Glutamatergic neuron (in vitro differentiated cells): ENCODE measurements at regions not wholly inside any gene's neighbourhood (a gene's known extent, or its start where the extent isn't known, plus 50 kb on each side); places are given as distances from the start of the nearest gene placed in this dataset.

ENCODE experiments used
- DNase-seq: peaks from one replicate; pipeline ENCODE4 v3.0.0; 2022
- H3K27ac Mint-ChIP-seq: one replicate; pipeline ENCODE4 v1.8.0; 2020; ENCODE audit warnings: mild to moderate bottlenecking, mixed read lengths, inconsistent platforms; ENCODE audit not compliant: unreplicated experiment
- H3K27me3 Mint-ChIP-seq: one replicate; pipeline ENCODE4 v1.8.0; 2020; ENCODE audit warnings: mild to moderate bottlenecking, moderate library complexity, mixed read lengths, inconsistent platforms; ENCODE audit not compliant: unreplicated experiment
- H3K36me3 Mint-ChIP-seq: one replicate; pipeline ENCODE4 v1.8.0; 2020; ENCODE audit warnings: mild to moderate bottlenecking, mixed read lengths, inconsistent platforms; ENCODE audit not compliant: unreplicated experiment
- H3K4me1 Mint-ChIP-seq: one replicate; pipeline ENCODE4 v1.8.0; 2020; ENCODE audit warnings: mild to moderate bottlenecking, low read depth, mixed read lengths, inconsistent platforms; ENCODE audit not compliant: unreplicated experiment
- H3K4me3 Mint-ChIP-seq: one replicate; pipeline ENCODE4 v1.8.0; 2020; ENCODE audit warnings: mild to moderate bottlenecking, mixed read lengths, inconsistent platforms; ENCODE audit not compliant: unreplicated experiment
- H3K9me3 Mint-ChIP-seq: one replicate; pipeline ENCODE4 v1.8.0; 2020; ENCODE audit warnings: mild to moderate bottlenecking, moderate library complexity, mixed read lengths, inconsistent platforms; ENCODE audit not compliant: unreplicated experiment
- CTCF ChIP-seq: fragments of 200-600 bp; sonication (generic); IDR thresholded peaks from one replicate; pipeline ENCODE4 v1.5.0; 2021; ENCODE audit not compliant: partially characterized antibody, unreplicated experiment

GRCh38 chr12:67727702-67728666 lies 79.4 kb downstream of the DYRK2 start:
- Mint-ChIP-seq H3K4me3 (no peak overlapping the region), H3K9me3 (no peaks in the 10 kb centered on the region), H3K27me3 (peaks cover 1% of the 10 kb centered on the region), H3K4me1 (no peaks in the 10 kb centered on the region), H3K27ac (no peak overlapping the region), H3K36me3 (peaks cover 3% of the 10 kb centered on the region)
- no peak for TF ChIP-seq CTCF
- DNase-seq = no peak

- peaks cover 4% of the 10 kb centered on the region for H3K27me3 Mint-ChIP-seq
- DNase-seq = no peak
- peaks cover 3% of the 10 kb centered on the region for H3K36me3 Mint-ChIP-seq
- peaks cover 4% of the 10 kb centered on the region for H3K9me3 Mint-ChIP-seq
- H3K27ac Mint-ChIP-seq = no peak overlapping the region
- no peaks in the 10 kb centered on the region for H3K4me1 Mint-ChIP-seq
- no peak for TF ChIP-seq CTCF
- no peak overlapping the region for H3K4me3 Mint-ChIP-seq
Observed at GRCh38 chr12:67732857-67733256, 84.3 kb downstream of the DYRK2 start.

- Mint-ChIP-seq H3K27me3 (peaks cover 4% of the 10 kb centered on the region), H3K27ac (no peak overlapping the region), H3K4me3 (no peak overlapping the region), H3K4me1 (no peaks in the 10 kb centered on the region), H3K9me3 (peaks cover 4% of the 10 kb centered on the region), H3K36me3 (peaks cover 3% of the 10 kb centered on the region)
- DNase-seq = no peak
- TF ChIP-seq CTCF = no peak
Observed at GRCh38 chr12:67735868-67736267, 87.3 kb downstream of the DYRK2 start.

- TF ChIP-seq CTCF = no peak
- Mint-ChIP-seq H3K27me3 (peaks cover 2% of the 10 kb centered on the region), H3K4me1 (no peaks in the 10 kb centered on the region), H3K9me3 (peaks cover 3% of the 10 kb centered on the region), H3K4me3 (no peak overlapping the region), H3K27ac (no peak overlapping the region), H3K36me3 (no peaks in the 10 kb centered on the region)
- no peak for DNase-seq
Observed at GRCh38 chr12:67740711-67741110, 92.2 kb downstream of the DYRK2 start.

- TF ChIP-seq CTCF = no peak
- Mint-ChIP-seq H3K4me3 (no peak overlapping the region), H3K27ac (no peak overlapping the region), H3K9me3 (peaks cover 2% of the 10 kb centered on the region), H3K27me3 (no peaks in the 10 kb centered on the region), H3K36me3 (no peaks in the 10 kb centered on the region), H3K4me1 (no peaks in the 10 kb centered on the region)
- DNase-seq = no peak
Observed at GRCh38 chr12:67741270-67741669, 92.7 kb downstream of the DYRK2 start.
